DMS79 (cell line): ENCODE measurements at regions not wholly inside any gene's neighbourhood (a gene's known extent, or its start where the extent isn't known, plus 50 kb on each side); places are given as distances from the start of the nearest gene placed in this dataset.

Source experiments
- DNase-seq: peaks from one replicate; lab custom pipeline; 2025; lab: John Stamatoyannopoulos, UW

DNA sequence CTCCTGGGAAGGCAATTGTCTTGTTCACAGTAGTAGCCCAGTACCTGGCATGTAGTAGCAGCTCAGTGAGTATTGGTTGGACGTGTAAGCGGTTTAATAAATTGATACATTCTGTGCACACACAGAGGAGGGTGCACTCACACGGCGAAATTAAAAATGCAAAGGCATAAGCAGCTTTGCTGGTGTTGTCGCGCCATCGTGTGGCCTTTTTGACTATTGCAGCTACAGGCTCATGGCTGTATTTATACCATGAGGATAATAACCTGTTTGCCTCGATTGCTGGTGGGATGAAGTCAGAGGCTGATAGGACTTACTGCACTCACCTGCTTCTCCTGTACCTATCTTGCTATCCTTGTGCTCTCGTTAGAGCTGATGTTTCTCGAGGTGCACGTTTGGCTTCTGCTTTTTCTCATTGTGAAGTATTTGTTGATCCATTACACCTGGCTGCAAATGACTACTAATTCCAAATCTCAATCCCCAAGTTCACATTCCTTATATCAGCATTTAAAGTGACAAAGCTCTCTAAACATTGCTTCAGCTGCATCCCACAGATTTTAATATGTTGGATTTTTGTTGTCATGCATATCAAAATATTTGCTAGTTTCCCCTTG lies 61.5 kb downstream of the TBXT start:
- no peak for DNase-seq

DNA sequence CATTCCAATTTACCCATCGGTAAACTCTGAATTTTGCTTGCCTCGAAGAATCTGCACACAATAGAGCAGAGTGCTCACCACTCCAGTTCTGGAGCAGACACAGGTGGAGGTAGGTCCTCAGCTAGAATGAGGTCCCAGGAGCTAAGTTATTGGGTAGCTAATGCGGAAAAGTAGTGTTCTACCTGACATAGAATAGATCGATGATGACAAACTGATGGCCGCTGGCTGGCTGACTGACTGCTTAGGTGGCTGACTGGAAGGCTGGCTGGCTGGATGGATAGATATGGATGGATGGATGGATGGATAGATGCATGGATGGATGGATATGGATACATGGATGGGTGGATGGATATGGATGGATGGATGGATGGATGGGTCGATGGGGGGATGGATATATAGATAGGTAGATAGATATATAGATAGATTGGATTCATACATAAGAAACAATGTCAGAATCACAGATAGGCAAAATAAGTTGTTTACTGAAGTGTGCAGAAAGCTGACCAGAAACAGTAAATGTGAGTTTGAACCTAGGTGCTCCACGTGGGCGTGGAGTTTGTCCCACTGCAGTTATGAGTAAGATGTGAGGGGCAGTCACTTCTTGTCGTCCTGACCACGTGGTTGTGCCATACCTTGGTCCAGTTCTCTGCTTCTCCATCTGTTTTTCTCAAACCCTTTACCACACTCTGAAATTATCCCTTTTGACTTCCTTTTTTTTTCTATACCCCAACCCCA lies 62.1 kb downstream of the TBXT start:
- DNase-seq = no peak

DNA sequence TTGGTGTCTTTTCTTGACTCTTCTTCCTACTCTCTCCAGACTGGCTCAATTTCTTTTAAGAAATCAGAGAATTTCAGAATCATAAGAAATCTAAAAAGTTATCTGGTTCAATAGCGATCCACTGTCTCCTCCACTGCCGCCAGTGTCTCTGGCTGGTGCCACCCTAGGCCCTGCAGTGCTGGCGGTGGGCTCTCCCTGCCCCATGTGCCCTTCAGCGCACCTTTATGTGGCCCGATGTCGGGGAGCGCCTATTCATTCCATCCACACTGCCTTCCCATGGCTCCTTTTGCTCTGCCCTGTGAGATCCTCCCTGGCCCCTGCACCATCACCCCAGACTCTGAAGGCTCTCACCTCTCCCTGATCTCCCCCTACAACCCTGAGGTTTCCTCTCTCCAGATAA lies 62.8 kb downstream of the TBXT start:
- DNase-seq = no peak

DNA sequence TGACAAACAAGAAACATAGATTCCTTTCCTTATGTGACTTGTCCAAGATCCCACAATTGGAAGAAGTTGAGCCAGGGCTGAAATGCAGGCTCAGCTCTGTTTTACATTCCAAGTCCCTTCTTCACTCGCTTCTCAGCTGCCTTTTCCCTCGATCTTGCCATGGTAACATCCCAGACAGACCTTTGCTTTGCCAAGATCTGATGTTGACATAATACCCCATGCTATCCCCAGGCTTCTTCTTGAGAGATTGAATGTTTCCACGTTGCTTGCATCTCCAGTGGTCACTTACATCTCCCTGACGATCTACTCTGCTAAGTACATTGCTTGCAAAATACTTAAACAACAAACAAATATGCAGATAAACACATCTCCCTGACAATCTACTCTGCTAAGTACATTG lies 63.5 kb downstream of the TBXT start:
- no peak for DNase-seq

DNA sequence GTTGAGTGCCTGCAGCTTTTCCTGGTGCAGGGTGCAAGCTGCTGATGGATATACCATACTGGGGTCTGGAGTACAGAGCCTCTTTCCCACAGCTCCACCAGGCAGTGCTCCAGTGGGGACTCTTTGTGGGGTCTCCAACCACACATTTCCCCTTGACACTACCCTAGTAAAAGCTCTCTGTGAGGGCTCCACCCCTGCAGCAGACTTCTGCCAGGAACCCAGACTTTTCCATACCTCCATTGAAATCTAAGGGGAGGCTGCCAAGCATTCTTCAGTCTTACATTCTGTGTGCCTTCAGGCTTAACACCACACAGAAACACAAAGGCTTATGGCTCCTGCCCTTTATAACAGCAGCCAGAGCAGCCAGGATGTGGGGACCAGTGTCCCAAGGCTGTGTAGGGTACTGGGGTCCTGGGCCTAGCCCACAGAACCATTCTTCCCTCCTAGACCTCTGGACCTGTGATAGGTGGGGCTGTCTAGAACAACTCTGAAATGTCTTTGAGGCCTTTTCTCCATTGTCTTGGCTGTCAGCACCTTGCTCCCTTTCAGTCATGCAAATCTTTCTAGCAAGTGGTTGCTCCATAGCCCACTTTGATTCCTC lies 65.7 kb downstream of the TBXT start:
- no peak for DNase-seq

DNA sequence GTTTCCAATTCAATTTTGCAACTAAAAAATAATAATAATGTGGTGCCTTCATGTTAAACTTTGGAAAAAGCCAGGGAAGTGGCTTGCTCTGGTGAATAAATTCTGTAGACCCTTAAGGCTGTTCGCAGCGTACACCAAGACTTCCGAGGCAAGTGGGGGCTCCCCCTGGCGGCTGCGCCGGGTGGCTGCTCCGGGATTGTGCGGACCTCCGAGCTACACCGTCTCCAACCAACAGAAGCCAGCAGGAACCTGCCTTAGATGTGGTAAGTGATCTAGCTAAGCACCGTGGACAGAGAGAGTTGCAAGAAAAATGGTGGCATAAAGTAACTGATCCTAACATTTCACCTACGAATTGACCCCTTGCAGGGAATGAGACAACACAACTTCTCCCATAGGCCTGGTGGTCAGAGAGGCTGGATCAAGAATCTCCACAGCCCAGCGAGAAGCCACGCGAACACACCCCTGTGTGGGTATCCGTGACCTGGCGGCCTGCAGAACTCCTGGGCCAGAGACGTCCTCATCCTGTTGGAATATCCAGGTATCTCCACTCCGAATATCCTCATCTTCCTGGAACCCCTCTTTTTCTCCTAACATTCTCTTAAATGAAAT lies 69.6 kb downstream of the TBXT start:
- no peak for DNase-seq

DNA sequence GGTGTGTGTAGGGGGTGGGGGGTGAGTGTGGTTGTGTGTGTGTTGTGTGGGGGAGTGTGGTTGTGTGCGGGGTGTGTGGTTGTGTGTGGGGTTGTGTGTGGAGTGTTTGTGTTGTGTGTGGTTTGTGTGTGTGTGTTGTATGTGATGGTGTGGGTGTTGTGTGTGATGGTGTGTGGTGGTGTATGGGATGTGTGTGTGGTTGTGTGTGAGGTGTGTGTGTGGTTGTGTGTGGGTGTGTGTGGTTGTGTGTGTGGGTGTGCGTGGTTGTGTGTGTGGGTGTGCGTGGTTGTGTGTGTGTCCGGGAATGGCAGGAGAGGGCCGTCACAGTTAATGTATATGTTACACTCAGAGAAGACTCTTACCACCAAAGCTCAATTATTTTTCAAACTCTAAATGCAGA lies 79.8 kb downstream of the TBXT start:
- no peak for DNase-seq

DNA sequence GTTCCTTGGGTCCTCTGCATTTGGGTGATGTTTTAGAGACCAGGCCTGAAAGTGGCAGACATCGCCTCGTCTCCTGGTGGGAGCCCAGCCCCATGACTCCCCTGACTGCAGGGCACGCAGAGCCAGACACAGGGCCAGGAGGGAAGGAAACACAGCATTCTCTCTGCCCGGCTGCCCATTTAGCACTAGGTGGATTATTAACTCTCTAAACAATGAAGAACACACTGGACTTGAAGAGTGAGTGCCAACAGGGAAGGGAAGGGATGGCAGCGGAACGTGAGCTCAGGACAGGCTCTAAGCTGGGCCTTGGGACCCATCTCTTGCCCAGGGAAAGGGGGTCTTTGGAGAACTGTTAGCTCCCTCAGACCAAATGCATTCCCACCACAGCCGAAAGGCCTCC lies 80.4 kb downstream of the TBXT start:
- no peak for DNase-seq

DNA sequence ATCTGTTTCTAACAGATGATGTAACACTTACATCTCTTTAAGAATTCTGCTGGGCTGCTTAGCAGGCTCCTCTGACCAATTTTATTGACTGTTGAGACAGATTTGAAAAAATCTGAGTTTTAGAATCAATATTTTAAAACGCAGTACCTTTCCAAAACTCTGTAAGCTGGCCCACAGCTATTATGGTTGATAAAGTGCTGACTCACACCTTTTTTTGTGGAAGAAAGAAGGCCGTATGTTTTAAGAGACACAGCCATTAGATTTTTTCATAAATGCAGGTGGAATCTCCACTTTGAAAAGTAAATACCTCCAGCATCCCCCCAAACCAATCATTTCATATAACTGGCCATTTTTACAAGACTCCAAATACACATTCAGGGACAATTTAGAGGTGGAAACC lies 82.2 kb downstream of the TBXT start:
- DNase-seq = no peak

DNA sequence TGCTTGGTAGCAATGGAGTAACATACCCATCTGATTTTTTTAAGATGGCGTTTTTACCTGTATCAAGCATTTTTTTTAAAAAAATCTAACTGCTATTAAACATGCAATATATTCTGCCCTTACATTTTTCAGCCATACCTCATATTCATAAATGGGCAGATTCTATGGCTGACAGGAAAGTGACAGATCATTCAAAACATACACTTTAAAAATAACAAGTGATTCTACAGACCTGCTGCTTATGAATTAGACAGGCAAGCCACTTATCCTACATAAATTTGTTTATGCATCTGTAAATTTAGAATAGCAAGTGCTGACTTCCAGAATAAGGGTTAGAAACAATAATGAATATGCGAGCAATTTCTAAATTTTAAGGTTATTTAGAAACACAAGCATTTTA lies 82.7 kb downstream of the TBXT start:
- DNase-seq = no peak

DNA sequence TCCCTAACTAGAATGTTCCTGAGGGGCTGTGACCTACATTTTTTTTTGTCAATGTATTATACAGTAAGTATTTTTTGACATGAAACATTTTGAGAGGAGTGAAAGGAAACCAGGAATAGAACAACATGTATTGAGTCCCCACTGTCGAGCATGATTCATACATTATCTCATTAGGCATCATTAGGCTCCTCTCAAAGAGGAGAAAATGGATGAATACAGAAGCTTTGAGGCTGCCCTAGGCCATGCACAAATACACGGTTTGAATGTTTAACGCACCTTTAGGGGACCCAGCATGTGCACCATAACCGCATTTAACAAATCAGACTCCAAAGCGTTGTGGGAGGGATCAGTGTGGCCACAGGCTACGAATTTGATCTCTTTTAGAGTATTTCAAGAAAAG lies 87.8 kb downstream of the TBXT start:
- no peak for DNase-seq

DNA sequence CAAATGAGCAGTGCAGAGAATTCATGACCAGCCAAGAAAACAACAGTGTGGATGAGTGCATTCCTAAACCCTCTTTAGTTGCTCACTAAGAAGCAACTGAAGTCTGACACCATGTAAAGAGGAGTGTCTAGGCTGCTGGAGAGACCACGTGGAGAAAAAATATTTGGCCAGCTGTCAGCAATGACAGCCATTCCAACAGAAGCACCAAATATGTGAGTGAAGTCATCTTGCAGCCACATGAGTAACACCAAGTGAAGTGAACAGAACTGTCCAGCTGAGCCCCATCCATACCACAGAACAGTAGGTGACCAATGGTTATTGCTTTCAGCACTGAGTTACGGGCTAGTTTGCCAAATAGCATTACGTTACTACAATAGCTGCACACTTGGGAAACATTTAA lies 89.4 kb downstream of the TBXT start:
- DNase-seq = no peak

DNA sequence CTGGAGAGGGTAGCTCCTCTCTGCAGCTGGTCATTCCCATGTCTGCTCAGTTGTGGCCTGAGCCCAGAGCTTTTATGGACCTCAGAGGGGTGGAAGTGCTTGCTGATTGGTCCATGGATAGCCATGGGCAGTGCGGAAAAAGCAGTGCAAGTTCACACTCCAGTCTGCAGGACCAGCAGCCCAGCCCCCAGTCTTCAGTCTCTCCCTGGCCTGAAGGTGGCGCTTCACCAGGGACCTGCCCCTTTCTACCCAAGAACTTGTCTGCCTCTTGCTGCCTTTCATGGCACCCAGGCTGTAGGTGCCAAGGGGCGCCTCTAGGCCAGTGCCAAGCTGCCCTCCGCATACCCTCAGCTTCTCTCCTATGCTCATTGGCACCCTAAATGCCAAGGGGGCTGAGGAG lies 91.0 kb downstream of the TBXT start:
- no peak for DNase-seq

DNA sequence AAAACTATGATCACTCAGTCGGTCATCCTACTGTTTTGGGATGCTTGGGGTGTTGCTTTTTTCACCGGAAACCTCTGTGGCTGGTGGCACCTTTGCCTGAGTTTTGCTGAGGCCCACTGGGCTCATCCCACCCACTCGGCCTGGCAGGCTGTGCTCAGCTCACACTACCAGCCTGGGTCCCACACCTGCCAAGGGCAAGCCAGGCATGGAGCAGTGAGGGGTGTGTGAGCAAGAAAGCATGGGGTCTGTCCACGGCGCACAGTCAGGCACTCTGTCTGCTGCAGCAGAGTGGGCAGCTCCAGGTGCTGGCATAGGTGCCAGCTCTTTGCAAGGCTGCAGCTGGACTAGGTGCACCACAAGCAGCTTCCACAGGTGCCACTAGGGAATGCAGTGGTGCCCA lies 91.7 kb downstream of the TBXT start:
- DNase-seq = no peak

DNA sequence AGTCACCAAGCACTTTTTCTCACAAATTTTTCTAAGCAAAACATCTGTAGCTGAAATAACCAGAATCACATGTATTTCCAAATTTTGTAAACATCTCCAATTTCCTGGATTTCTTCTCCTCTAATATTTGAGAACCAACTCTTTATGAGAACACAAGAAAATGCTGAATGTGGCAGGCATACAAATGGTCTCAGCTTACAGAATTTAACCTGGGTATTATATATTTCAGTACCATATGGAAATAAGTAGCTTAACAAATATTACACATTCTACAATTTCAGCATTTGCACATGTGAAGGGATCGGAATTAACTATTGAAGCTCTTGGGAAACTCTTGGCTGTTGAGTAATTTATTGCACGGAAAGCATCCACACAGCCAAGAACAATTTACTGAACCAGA lies 92.5 kb downstream of the TBXT start:
- no peak for DNase-seq

DNA sequence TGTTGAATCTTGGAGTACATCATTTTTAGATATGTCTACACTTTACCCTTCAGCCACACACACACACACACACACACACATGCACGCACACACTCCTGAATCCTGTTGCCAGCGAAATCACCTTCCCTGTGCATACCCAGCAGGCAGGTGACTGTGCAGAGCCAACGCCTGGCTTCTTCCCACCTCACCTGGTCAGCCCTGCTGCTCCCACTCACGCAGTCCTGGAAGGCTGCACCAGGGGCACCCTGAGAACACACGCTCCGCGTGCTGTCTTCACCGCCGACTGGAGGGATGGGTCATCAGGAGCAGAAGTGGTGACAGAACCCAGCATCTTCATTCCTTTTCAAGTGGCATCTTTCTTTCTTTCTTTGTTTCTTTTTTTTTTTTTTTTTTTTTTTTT lies 94.6 kb downstream of the TBXT start:
- DNase-seq = no peak

DNA sequence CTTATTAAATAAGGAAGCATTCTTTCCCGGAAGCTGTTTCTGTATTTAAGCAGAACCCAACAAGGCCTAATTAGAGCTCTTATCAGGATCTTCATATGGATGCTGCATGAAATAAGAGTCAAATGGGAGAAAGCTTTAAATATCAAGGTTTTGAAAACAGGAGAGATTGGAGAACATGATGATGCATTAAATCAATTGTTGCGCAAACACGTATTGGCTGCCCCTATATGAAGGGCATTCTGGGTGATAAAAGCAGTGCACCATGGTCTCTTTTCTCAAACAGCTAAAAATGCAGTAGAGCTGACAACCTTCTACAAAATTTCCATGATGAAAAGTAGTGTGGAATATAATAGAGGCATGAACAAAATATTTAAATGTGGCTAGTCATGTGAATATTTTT lies 98.9 kb downstream of the TBXT start:
- DNase-seq = no peak

DNA sequence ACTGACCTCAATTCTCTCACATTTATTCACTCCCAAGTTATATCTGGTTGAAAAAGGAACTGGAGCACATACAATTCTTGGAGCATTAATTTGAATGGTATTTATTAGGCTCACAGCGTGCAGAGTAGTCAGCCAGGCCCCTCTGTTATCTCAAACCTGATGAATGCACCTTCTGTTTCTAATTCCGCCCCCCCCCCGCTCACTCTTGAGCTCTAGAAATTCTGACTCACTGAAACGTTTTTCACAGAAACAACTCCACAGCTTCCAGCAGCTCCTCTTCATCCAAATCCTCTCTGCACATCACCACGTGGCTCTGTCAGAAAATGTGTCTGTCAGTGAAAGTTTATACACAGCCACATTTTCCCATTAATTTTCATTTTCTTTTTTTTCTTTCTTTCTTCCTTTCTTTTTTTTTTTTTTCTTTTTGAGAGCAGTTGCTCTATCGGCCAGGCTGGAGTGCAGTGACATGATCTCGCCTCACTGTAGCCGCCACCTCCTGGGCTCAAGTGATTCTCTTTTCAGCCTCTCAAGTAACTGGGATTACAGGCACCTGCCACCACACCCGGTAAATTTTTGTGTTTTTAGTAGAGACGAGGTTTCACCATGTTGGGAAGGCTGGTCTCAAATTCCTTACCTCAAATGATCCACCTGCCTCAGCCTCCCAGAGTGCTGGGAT lies 109.4 kb downstream of the TBXT start:
- DNase-seq = no peak

DNA sequence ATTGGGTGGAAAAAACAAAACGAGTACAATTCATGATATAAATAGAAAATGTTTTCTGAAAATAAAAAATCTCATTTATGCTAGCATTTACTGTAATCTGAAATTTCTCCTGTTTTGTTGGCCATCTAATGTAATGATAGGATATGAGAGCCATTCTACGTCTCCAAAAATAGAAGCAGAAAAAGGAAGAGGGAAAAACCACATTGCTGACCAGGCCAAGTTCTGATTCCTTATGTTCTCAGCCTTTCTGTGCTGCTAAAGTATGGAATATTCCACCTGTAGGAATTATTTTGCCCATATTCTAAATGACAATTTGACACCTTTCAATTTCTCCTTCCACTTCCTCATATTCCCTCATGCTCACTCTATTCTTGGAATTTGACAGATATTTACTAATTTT lies 110.2 kb downstream of the TBXT start:
- no peak for DNase-seq

DNA sequence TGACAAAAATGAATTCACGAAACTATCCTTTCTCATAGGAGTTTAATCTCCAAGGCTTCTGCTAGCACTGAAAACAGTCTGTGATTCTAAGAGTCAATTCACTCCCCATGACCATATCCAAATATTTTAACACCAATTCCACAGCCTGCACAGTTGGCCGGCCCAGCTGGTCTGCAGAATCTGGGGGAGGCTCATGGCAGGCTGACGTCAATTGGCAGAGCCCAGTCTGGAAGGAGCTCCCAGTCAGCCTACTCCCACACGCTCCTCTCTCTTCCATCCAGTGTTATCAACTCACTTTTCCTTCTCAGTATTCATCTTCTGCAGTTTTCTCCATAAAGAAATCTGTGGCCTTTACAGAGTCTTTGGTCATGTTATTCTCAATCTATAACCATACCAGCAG lies 111.0 kb downstream of the TBXT start:
- no peak for DNase-seq

DNA sequence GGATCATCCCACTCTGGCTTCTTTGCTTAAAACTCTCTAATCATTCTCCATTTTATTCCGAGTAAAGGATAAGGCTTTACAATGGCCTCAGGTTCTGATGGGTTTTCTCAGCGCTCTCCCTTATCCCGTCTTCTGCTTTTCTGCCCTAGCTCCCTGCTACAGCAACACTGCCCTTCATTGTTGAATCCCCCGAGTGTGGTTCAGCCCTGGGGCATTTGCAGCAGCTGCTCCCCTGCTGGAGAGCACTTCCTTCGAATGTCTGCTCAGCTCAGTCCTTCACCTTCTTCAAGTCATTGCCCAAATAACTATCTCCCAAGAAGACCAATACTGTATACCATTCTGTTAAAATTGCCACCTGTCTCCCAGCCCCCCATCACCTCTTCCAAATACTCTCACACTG lies 111.8 kb downstream of the TBXT start:
- DNase-seq = no peak

DNA sequence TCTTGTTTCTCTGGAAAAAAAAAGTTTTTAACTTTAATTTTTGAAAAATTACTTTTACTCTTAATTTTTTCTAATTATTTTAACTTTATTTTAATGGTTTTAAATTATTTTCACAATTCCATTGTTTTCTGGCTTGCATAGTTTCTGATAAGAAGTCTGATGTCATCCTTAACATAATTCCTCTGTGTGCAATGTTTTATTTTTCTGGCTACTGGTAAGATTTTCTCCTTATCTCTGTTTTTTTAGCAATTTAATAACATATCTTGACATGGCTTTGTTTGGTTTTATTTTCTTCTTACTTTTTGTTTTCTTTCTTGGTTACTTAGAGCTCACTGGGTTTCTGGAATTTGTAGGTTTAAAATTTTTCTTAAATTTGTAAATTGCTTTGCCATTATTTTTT lies 114.8 kb downstream of the TBXT start:
- no peak for DNase-seq

DNA sequence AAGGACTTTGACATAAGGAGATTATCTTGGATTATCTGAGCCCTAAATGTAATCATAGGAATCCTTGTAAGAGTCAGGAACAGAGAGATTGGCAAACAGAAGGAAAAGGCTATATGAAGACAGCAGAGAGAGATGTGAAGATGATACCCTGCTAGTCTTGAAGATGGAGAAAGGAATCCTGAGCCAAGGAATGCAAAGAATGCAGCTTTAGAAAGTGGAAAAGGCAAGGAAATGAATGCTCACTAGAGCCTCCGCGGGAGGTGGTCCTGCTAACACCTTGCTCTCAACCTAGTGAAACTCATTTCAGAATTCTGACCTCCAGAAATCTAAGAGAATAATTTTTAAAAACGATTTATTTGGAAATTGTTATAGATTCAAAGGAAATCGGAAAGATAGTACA lies 117.1 kb downstream of the TBXT start:
- DNase-seq = no peak
